ENCODE measurements at regions not wholly inside any gene's neighbourhood (a gene's known extent, or its start where the extent isn't known, plus 50 kb on each side); places are given as distances from the start of the nearest gene placed in this dataset.

- TF ChIP-seq SP4 (CRISPR knock-in tag; IDR thresholded peaks at IDR 0.05) (no peak), JDP2 (CRISPR knock-in tag; IDR thresholded peaks at IDR 0.05; ENCODE audit: borderline replicate concordance) (no peak), EZH2 (conservative IDR thresholded peaks at IDR 0.05; ENCODE audit: low read depth, low read length) (no peak)
- TF ChIP-seq, protein P1, sequence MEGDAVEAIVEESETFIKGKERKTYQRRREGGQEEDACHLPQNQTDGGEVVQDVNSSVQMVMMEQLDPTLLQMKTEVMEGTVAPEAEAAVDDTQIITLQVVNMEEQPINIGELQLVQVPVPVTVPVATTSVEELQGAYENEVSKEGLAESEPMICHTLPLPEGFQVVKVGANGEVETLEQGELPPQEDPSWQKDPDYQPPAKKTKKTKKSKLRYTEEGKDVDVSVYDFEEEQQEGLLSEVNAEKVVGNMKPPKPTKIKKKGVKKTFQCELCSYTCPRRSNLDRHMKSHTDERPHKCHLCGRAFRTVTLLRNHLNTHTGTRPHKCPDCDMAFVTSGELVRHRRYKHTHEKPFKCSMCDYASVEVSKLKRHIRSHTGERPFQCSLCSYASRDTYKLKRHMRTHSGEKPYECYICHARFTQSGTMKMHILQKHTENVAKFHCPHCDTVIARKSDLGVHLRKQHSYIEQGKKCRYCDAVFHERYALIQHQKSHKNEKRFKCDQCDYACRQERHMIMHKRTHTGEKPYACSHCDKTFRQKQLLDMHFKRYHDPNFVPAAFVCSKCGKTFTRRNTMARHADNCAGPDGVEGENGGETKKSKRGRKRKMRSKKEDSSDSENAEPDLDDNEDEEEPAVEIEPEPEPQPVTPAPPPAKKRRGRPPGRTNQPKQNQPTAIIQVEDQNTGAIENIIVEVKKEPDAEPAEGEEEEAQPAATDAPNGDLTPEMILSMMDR (CRISPR knock-in tag; IDR thresholded peaks at IDR 0.05), result no peak
These were observed 201.7 kb downstream of the NPIPB11 start for GRCh38 chr16:29204806-29205135.

Data from HepG2 (cell line).